CD14-positive monocyte (primary cell): ENCODE measurements at regions not wholly inside any gene's neighbourhood (a gene's known extent, or its start where the extent isn't known, plus 50 kb on each side); places are given as distances from the start of the nearest gene placed in this dataset.

Source experiments
- DNase-seq, 3 donors: peaks; one replicate each; pipeline ENCODE4 v3.0.0-alpha.2; 2011 to 2022
- H2AFZ ChIP-seq: 2 replicates; pipeline ENCODE4 v1.6.0; 2012; ENCODE audit warnings: mild to moderate bottlenecking, low read depth, low read length, inconsistent platforms; ENCODE audit not compliant: insufficient read depth, poor library complexity, severe bottlenecking
- H3K27ac ChIP-seq, 2 donors: 1 replicate in 1 of 2; 2 replicates in 1 of 2; pipeline ENCODE4 v1.5.1; 2012 to 2013; ENCODE audit warnings: low read length in 2 of 2, control low read depth in 1 of 2, inconsistent platforms in 1 of 2, low read depth in 1 of 2, mild to moderate bottlenecking in 1 of 2
- H3K27me3 ChIP-seq, 2 donors: one replicate each; pipeline versions ENCODE4 v1.6.0 to v1.6.1; 2011 to 2013; ENCODE audit warnings: low read length in 2 of 2; ENCODE audit not compliant: control insufficient read depth in 2 of 2, insufficient read depth in 2 of 2
- H3K36me3 ChIP-seq, 2 donors: replicated peaks in 1 of 2; 1 replicate in 1 of 2; 2 replicates in 1 of 2; pipeline versions ENCODE4 v1.5.1 to v1.6.1; 2012 to 2013; ENCODE audit warnings: low read length in 2 of 2, control low read depth in 1 of 2, inconsistent platforms in 1 of 2, mild to moderate bottlenecking in 1 of 2; ENCODE audit not compliant: insufficient read depth in 2 of 2, control insufficient read depth in 1 of 2
- H3K4me1 ChIP-seq, 2 donors: 1 replicate in 1 of 2; 2 replicates in 1 of 2; pipeline versions ENCODE4 v1.5.1 to v1.6.1; 2012 to 2013; ENCODE audit warnings: low read length in 2 of 2, control low read depth in 1 of 2, inconsistent platforms in 1 of 2, mild to moderate bottlenecking in 1 of 2, moderate library complexity in 1 of 2; ENCODE audit not compliant: insufficient read depth in 2 of 2, control insufficient read depth in 1 of 2
- H3K4me2 ChIP-seq: replicated peaks from 2 replicates; pipeline ENCODE3; 2012; ENCODE audit warnings: low read length, moderate library complexity, mild to moderate bottlenecking; ENCODE audit not compliant: poor library complexity, severe bottlenecking; ENCODE audit errors: extremely low read depth
- H3K4me3 ChIP-seq, 3 experiments: fragments of 200-600 bp in 1 of 3; sonication (generic) in 1 of 3; replicated peaks in 1 of 3; 1 replicate in 2 of 3; 2 replicates in 1 of 3; pipeline ENCODE4 v1.5.1; 2011 to 2013; ENCODE audit warnings: low read length in 3 of 3, mild to moderate bottlenecking in 3 of 3, control low read depth in 2 of 3, low read depth in 2 of 3, inconsistent platforms in 1 of 3, moderate library complexity in 1 of 3
- H3K79me2 ChIP-seq: 2 replicates; pipeline ENCODE4 v1.6.0; 2012; ENCODE audit warnings: mild to moderate bottlenecking, control low read depth, inconsistent platforms, low read length, moderate library complexity; ENCODE audit not compliant: insufficient read depth
- H3K9ac ChIP-seq: 2 replicates; pipeline ENCODE4 v1.6.0; 2017; ENCODE audit warnings: low read length, mild to moderate bottlenecking; ENCODE audit not compliant: insufficient read depth, poor library complexity, severe bottlenecking
- H3K9me3 ChIP-seq, 2 donors: replicated peaks in 1 of 2; 1 replicate in 1 of 2; 2 replicates in 1 of 2; pipeline versions ENCODE4 v1.5.1 to v1.6.1; 2012 to 2013; ENCODE audit warnings: low read length in 2 of 2, control low read depth in 1 of 2; ENCODE audit not compliant: control insufficient read depth in 1 of 2, insufficient read depth in 1 of 2
- H4K20me1 ChIP-seq: 2 replicates; pipeline ENCODE4 v1.6.0; 2012; ENCODE audit warnings: mild to moderate bottlenecking, low read length, control low read depth, moderate library complexity; ENCODE audit not compliant: insufficient read depth
- H3K27ac Mint-ChIP-seq, 7 donors: one replicate each; pipeline ENCODE4 v1.8.0; 2020; ENCODE audit warnings: mild to moderate bottlenecking in 7 of 7, mixed read lengths in 7 of 7, moderate library complexity in 6 of 7, inconsistent platforms in 2 of 7
- H3K27me3 Mint-ChIP-seq, 3 donors: one replicate each; pipeline ENCODE4 v1.8.0; 2021 to 2022; ENCODE audit warnings: low read depth in 3 of 3, mild to moderate bottlenecking in 3 of 3, mixed read lengths in 3 of 3, moderate library complexity in 3 of 3, inconsistent platforms in 1 of 3
- H3K36me3 Mint-ChIP-seq, 2 donors: one replicate each; pipeline ENCODE4 v1.8.0; 2020; ENCODE audit warnings: mixed read lengths in 2 of 2, inconsistent platforms in 1 of 2, mild to moderate bottlenecking in 1 of 2
- H3K4me1 Mint-ChIP-seq: one replicate; pipeline ENCODE4 v1.8.0; 2020; ENCODE audit warnings: mild to moderate bottlenecking, mixed read lengths
- H3K4me3 Mint-ChIP-seq, 2 donors: one replicate each; pipeline ENCODE4 v1.8.0; 2020; ENCODE audit warnings: mild to moderate bottlenecking in 2 of 2, mixed read lengths in 2 of 2, moderate library complexity in 1 of 2
- H3K9me3 Mint-ChIP-seq, 7 donors: one replicate each; pipeline ENCODE4 v1.8.0; 2020 to 2022; ENCODE audit warnings: mixed read lengths in 7 of 7, mild to moderate bottlenecking in 6 of 7, moderate library complexity in 6 of 7, inconsistent platforms in 2 of 7
- WGBS: methylation state at CpG from one replicate; pipeline ENCODE4 v1.1.5; 2013; ENCODE audit warnings: missing lambda C conversion rate; ENCODE audit not compliant: insufficient coverage; 5-methylcytosine and 5-hydroxymethylcytosine counted together
- intact Hi-C, 2 donors: fragments of 100-400 bp; cut with micrococcal nuclease; formaldehyde crosslinking; loops; one replicate each; pipeline versions ENCODE4 v1.15.0 to v1.15.1; 2023
- TF ChIP-seq, protein P1 (sequence below): fragments of 200-600 bp; IDR thresholded peaks from one replicate; pipeline ENCODE4 v1.8.0; 2022; ENCODE audit warnings: antibody characterized with exemption, mild to moderate bottlenecking

DNA sequence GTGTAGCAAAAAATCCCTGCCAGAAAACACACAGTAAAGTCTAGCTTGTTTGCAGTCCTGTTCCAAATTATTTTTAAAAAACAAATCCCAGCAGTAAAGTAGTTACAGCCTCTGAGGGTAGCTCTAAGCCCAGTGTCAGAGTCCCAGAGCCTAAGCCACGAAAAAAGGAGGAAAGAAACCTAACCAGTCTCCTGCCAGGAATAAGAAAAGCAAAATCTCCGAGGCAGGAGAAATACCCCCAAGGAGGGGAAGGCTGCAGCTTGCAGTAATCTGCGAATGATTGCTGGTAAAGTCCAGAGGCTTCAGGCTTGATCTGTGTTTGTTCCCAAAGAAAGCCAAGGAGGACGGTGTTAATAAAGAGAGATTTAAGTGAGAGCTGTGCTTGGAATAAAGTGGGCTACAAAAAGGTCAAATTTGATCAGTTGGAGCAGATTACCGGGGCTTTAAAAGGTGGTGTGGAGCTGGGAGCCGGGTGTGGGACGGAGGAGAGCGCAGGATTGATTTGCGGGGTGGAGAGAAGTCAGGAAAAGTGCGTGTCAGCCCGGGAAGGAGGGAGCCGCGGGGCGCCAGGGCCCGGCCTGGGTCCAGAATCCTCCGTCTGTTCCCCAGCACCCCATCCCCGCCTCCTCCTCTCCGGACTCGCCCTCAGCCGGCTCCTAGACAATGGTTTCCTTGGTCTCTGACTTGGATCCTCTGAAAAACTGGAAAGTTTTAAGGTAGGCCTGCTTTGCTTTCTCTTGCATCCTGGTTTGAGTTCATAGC, 219.4 kb upstream of the CELF2 start:
- H3K4me3 ChIP-seq = no peak overlapping the region
- peaks cover 0 to 7% (median 4%) of the 10 kb centered on the region in 7 donors for H3K9me3 Mint-ChIP-seq
- no peaks in the 10 kb centered on the region for H3K36me3 Mint-ChIP-seq
- H4K20me1 ChIP-seq = no peaks in the 10 kb centered on the region
- 87% methylated on average over 18 of the region's 20 CpGs for WGBS
- H2AFZ ChIP-seq = no peak overlapping the region
- no peaks in the 10 kb centered on the region for H3K4me1 ChIP-seq
- no peak for DNase-seq
- H3K27ac ChIP-seq = no peak overlapping the region
- TF ChIP-seq, protein P1, sequence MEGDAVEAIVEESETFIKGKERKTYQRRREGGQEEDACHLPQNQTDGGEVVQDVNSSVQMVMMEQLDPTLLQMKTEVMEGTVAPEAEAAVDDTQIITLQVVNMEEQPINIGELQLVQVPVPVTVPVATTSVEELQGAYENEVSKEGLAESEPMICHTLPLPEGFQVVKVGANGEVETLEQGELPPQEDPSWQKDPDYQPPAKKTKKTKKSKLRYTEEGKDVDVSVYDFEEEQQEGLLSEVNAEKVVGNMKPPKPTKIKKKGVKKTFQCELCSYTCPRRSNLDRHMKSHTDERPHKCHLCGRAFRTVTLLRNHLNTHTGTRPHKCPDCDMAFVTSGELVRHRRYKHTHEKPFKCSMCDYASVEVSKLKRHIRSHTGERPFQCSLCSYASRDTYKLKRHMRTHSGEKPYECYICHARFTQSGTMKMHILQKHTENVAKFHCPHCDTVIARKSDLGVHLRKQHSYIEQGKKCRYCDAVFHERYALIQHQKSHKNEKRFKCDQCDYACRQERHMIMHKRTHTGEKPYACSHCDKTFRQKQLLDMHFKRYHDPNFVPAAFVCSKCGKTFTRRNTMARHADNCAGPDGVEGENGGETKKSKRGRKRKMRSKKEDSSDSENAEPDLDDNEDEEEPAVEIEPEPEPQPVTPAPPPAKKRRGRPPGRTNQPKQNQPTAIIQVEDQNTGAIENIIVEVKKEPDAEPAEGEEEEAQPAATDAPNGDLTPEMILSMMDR = no peak
- intact Hi-C loops = no loop called here
- peaks cover 0 to 10% of the 10 kb centered on the region in 2 donors for H3K27me3 ChIP-seq
- H3K4me3 Mint-ChIP-seq = peak overlapping the region in 1 of 2 donors; percentile 13
- peaks cover 6% of the 10 kb centered on the region for H3K4me1 Mint-ChIP-seq
- no peak overlapping the region for H3K9ac ChIP-seq
- no peaks in the 10 kb centered on the region for H3K9me3 ChIP-seq
- H3K27me3 Mint-ChIP-seq = peaks cover 6 to 10% (median 10%) of the 10 kb centered on the region in 3 donors
- H3K79me2 ChIP-seq = no peaks in the 10 kb centered on the region
- H3K36me3 ChIP-seq = no peaks in the 10 kb centered on the region
- H3K4me2 ChIP-seq = no peak overlapping the region
- no peak overlapping the region for H3K27ac Mint-ChIP-seq

DNA sequence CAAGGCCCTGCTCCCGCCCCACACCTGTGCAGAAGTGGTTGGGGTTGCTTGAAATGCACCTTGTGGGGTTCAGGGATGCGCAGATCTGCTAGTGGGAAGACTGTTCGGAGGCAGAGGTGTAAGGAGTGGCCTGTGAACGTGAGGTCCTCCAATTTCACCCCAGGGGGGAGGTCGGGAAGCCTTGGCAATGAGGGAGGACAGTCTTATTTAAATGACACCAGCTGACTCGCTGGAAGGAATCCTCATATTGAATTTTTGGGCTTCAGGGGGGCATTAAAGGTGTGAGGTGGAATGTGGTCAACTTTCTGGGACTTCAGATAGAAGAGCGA, 218.8 kb upstream of the CELF2 start:
- Histone ChIP-seq H3K4me2 (no peak overlapping the region), H3K79me2 (no peaks in the 10 kb centered on the region), H3K4me1 (no peaks in the 10 kb centered on the region), H3K9me3 (no peaks in the 10 kb centered on the region), H3K9ac (no peak overlapping the region), H3K4me3 (no peak overlapping the region), H3K27me3 (peaks cover 0 to 10% of the 10 kb centered on the region in 2 donors), H3K27ac (no peak overlapping the region), H2AFZ (no peak overlapping the region), H4K20me1 (no peaks in the 10 kb centered on the region), H3K36me3 (no peaks in the 10 kb centered on the region)
- Mint-ChIP-seq H3K9me3 (peaks cover 0 to 7% (median 4%) of the 10 kb centered on the region in 7 donors), H3K27me3 (peaks cover 6 to 10% (median 10%) of the 10 kb centered on the region in 3 donors), H3K4me1 (peaks cover 6% of the 10 kb centered on the region), H3K36me3 (no peaks in the 10 kb centered on the region), H3K4me3 (peak overlapping the region in 1 of 2 donors; percentile 13), H3K27ac (no peak overlapping the region)
- intact Hi-C loops = no loop called here
- no peak for DNase-seq
- TF ChIP-seq, protein P1 = no peak
- 86% methylated on average over 7 of the region's 7 CpGs for WGBS
